HG03520 (cell line): ENCODE measurements at regions not wholly inside any gene's neighbourhood (a gene's known extent, or its start where the extent isn't known, plus 50 kb on each side); places are given as distances from the start of the nearest gene placed in this dataset.

ENCODE experiments used
- ATAC-seq: cut with Tn5 transposase; IDR thresholded peaks from one replicate; pipeline ENCODE4 v1.9.1; 2021; ENCODE audit warnings: mild to moderate bottlenecking, moderate library complexity; ENCODE audit not compliant: unreplicated experiment

- no peak for ATAC-seq
Observed at GRCh38 chr2:187139469-187139868, 290.5 kb upstream of the ZSWIM2 start.

GRCh38 chr2:187138265-187138664 lies 289.3 kb upstream of the ZSWIM2 start:
- peak; percentile 67 for ATAC-seq

DNA sequence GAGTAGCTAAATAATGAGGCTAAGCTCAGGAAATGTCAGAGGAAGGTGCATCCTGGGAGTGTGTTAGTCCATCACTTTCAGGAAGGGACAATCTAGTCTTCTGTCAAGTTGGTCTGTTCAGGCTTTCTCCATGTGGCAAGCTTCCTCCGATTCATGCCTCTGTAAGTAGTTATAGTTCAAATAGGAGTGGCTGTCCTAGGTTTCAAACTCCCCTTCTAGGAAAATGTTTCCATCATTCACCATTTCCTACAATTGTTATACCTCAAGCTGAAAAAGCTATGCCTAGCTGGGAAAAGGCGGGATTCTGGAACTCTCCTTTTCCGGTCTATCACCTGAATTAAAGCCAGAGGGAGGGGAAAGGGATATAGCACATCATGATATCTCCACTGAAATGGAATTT lies 287.7 kb upstream of the ZSWIM2 start:
- ATAC-seq: no peak

GRCh38 chr2:187134306-187134705 lies 285.3 kb upstream of the ZSWIM2 start:
- no peak for ATAC-seq

- ATAC-seq: no peak
Observed at GRCh38 chr2:187129868-187130267, 280.9 kb upstream of the ZSWIM2 start.

- ATAC-seq: no peak
Observed at GRCh38 chr2:187129306-187129705, 280.3 kb upstream of the ZSWIM2 start.

GRCh38 chr2:187126247-187127005 lies 277.5 kb upstream of the ZSWIM2 start:
- no peak for ATAC-seq

DNA sequence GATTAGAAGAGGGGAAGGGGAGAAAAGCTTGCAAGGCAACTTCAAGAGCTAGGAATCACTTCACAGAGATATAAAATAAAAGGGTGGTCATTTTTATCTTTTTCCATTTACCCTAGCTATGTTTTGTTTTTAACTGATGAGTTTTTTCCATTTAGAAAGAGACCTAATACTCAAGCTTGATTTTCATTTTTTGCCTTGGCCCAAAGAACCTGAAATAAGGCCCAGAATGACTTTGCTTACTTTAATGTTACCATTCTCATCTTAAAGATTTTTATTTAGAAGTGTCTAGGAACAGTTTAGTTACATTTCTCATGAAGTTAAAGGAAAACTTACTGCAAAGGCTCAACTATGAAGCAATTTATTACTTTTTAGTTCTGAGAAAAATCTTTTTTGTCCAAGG lies 276.3 kb upstream of the ZSWIM2 start:
- ATAC-seq: no peak

DNA sequence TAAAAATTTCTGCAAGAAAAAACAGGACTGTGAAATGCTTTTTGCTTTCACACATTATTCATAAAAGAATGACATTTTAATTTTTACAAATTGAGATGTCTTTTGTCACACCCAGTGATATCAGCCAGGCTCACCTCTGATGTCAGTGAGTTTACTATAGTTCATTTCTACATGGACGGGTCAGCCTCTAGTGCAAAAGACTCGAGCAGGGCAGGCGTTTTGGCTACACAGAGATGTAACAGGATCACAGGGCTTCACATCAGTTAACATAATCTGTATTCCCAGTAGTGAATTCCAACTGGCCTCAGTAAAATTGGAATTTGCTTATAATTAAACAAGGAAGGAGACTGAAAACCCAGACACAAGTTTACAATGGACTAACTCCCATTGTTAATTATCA lies 275.6 kb upstream of the ZSWIM2 start:
- no peak for ATAC-seq

DNA sequence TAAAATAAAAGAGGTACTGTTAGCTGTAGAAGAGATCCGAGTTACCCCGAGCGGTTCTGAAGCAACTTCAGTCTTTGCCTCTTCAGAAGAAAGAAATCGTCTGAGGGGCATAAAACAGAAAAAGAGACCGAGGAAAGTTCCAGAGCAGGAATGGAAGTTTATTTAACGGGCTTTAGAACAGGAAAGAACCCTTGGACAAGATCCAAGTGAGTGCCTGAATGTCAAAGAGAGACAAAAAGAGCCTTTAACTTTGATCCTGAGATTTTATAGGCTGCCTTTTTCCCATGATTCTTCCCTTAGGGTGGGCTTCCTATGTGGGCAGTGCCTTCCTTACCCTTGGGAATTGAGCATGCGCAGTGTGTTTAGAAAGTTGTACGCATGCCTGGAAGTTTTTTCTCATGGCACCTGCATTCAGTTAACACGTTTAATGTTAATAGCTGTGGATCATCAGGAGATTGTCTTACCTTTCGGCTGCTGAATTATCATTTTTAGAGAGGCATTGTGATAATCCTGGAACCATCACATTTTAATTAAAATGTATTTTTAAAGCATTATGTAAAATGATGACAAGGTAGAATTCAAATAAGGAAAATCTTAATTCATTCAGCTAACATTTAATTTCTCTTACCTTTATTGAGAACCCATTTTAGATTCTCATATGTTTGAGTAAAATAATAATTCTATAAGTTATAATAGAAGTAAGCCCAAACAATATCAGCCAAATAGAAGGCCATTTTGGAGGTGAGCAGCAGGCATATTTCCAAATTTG lies 269.5 kb upstream of the ZSWIM2 start:
- ATAC-seq: no peak

GRCh38 chr2:187117483-187117882 lies 268.5 kb upstream of the ZSWIM2 start:
- no peak for ATAC-seq

DNA sequence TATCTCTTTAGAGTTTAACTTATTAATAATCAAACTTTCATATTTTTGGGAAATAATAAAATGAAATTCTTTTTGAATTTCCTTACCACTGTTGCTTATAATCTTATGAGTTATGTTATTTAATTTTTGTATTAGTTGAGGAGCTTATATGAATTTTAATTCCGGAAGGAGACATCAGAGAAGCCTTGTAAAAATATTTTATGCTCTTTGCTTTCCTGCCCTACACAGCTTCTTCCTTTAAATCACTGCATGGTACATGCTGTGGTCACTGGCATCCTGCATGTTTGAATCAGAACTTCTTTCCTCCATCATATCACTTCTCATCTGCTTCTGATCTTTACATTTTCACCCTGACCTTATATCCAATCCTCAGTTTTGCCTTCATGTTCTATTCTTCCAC lies 266.7 kb upstream of the ZSWIM2 start:
- no peak for ATAC-seq

DNA sequence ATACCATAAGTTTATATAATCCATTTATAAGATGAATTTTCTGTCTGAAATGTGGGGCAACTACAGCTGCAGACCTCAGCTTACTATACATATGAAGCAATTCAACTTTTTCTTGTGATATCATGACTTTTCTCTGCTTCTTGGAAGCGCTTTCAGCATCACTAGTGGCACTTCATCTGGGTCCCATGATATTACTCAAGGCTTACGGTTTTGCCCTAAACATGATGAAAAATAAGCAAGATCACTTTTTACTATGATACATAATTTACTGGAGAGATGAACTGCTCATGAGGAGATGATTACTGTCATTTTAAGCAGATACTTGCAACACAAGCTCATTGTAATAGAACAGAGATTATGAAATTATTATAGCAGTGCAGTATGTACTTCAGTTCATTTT lies 258.0 kb upstream of the ZSWIM2 start:
- ATAC-seq: no peak

GRCh38 chr2:187105218-187105617 lies 256.2 kb upstream of the ZSWIM2 start:
- no peak for ATAC-seq

GRCh38 chr2:187102381-187102780 lies 253.4 kb upstream of the ZSWIM2 start:
- no peak for ATAC-seq

DNA sequence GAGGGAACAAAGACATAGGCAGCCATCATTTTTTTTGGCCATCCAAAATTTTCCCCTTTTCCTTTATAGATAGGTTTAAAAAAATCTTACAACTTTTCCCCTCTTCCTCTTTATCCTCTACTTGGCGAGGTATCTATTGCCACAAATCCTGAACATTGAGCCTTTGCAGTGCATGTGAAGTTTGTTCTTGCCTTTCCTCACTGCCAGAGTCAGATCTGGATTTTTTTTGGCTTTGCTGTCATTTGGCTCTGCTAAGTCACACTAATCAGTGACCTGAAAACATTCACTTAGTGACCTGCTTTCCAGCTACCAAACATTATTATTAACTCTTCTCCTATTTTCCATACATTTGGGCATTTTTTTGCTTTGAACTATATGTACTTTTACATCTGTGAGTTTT lies 249.2 kb upstream of the ZSWIM2 start:
- no peak for ATAC-seq

- ATAC-seq: no peak
Observed at GRCh38 chr2:187093771-187094412, 244.9 kb upstream of the ZSWIM2 start.

GRCh38 chr2:187091664-187092063 lies 242.7 kb upstream of the ZSWIM2 start:
- ATAC-seq: no peak

- no peak for ATAC-seq
Observed at GRCh38 chr2:187084524-187084923, 235.6 kb upstream of the ZSWIM2 start.

DNA sequence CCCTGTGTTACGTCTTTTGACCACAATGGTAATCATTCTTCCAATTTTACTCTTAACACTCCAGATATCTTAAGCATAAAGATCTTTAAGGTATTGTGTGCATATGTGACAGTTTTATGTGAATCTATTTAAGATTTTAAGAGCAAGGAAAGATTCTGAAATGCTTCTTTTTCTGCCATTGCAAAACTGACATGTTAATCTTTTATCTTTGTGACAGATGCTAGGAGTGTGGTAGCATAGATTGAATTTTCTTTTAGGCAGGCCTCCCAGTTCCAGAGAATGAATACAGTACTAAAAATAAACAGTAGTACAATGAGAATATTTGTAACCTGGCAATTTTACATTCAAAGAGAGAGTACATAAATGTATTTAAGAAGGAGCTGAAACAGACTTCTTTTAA lies 232.5 kb upstream of the ZSWIM2 start:
- no peak for ATAC-seq

DNA sequence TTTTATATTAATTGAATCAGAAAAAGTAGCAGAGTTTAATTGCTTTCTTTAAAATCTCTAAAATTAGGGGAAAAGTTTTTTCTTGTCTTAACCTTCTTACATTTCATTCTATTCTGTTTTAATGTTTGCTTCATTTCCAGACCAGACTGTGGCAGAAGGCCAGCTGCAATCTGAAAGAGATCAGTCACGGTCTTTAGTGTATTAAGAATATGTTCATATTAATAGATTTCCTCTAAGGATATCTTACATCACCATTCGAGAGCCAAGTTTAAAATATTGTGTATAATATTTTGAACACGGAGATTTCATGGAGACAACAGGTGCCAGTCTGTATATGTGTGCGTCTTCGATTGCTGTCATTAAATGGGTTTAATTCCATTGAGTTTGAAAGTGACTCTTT lies 230.9 kb upstream of the ZSWIM2 start:
- ATAC-seq: no peak

GRCh38 chr2:187078297-187078696 lies 229.3 kb upstream of the ZSWIM2 start:
- no peak for ATAC-seq
